ENCODE measurements at regions not wholly inside any gene's neighbourhood (a gene's known extent, or its start where the extent isn't known, plus 50 kb on each side); places are given as distances from the start of the nearest gene placed in this dataset.
"Not testable (repeated sequence)": the region's sequence is repeated elsewhere in the genome, so short reads cannot be mapped to it uniquely, and the experiment has no call there.

DNA sequence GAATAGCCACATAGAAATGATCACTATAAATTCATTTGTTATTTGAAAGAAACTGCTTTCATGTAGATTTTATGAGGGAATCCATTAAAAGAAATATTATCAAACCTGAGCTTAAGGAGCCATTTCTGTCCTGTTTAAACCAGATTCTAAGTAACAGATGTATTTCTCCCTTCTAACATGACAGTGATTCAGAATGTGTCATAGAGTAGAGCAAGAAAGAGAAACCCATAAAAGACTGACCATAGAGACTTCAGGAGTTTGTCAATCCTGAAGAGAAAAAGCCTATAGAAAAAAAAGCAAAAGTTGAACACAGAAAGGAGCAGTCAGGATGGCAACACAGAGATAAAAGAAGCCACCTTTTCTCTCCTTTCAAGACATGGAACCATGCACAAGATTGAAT lies 390.6 kb downstream of the PRIM2 start:
- H3K4me1 ChIP-seq; H3K27me3 ChIP-seq (ENCODE audit: low read depth); H3K4me3 ChIP-seq; DNase-seq; H3K9me3 ChIP-seq; intact Hi-C loops (cut with DNase I); ATAC-seq; H3K27ac ChIP-seq; H3K36me3 ChIP-seq: not testable (repeated sequence)

DNA sequence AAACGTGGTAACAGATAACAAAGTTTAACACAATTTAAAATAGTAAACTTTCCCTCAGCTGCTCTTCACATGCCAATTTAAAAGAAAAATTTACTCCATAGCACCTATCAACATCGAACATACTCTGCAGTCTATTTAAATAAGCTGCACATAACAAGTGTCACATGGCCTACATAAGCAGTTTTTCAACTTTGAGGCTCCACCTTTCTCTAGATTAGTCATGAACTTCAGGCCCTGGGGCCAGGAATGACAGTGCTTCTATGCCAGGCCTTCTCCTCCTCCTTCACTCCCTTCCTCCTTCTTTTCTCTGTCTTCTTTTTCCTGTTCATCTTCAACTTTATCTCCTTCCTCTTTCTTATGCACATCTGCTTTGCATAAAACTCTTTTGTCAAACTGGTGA lies 405.1 kb downstream of the PRIM2 start:
- H3K4me1 ChIP-seq; H3K27me3 ChIP-seq (ENCODE audit: low read depth); H3K27ac ChIP-seq; H3K4me3 ChIP-seq; DNase-seq; ATAC-seq; H3K9me3 ChIP-seq; intact Hi-C loops (cut with DNase I); H3K36me3 ChIP-seq: not testable (repeated sequence)

DNA sequence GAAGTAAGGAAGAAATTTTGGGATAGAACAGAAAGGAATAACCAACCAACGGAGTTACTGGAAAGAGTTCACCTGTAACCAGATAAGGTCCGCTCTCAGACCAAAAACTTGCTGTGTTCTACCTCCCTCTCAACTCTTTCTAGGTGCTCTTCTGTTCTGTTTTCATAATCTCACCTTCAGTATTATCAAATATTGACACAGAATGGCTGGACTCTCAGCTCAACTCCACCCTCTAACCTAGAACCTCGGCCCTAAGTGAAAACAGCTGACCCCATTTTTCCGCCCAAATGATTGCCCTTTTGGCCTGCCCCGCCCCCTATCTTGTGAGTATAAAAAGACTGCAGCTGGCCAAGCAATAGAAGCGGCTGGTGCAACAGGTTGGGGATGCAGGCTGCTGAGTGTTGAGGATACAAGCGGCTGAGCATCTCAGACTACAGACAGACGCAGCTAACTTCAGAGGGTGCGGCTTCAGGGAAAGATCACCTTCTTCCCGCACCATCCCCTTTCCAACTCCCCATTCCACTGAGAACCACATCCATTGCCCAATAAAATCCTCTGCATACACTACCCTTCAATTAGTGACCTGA lies 406.5 kb downstream of the PRIM2 start:
- H3K4me1 ChIP-seq; ATAC-seq; intact Hi-C loops (cut with DNase I); H3K36me3 ChIP-seq; H3K9me3 ChIP-seq; H3K27ac ChIP-seq; DNase-seq; H3K4me3 ChIP-seq; H3K27me3 ChIP-seq (ENCODE audit: low read depth): not testable (repeated sequence)

DNA sequence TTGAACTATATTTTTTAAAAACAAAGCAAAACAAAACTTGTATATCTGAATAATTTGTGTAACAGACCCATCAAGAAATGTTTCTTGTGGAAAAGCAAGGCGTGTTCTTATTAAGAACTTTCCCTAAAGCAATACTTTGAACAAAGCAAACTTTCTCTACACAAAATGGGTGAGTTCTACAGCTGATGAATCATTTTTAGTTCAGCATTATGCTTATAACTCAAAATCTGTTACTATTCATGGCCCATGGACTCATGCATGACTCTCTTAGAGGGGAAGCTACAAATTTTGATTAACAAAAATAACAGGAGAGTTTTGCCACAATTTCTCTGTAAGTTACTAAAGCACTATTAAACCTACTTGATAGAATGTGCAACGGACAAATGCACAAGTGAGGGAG lies 412.0 kb downstream of the PRIM2 start:
- H3K27me3 ChIP-seq (ENCODE audit: low read depth); H3K4me3 ChIP-seq; H3K4me1 ChIP-seq; intact Hi-C loops (cut with DNase I); ATAC-seq; H3K27ac ChIP-seq; H3K36me3 ChIP-seq; H3K9me3 ChIP-seq; DNase-seq: not testable (repeated sequence)

DNA sequence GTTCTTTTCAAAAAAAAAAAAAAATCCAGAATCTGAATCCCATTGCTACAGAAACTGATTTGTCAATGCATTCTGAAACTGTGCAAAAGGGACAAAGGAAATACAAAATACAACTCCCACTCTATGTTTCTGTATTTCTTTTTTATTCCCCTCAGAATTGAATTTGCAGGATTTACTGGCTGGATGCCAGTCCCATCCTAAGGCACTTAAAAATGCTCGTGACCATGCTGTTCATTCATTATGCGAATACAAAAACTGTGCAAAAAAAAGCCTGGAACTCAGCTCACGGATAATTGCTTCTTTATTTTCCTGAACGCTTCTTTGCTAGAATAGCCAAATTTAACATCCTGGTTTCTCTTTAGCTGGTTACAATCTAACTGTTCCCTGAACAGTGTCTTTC lies 413.3 kb downstream of the PRIM2 start:
- H3K36me3 ChIP-seq; intact Hi-C loops (cut with DNase I); H3K4me3 ChIP-seq; ATAC-seq; H3K27me3 ChIP-seq (ENCODE audit: low read depth); H3K27ac ChIP-seq; H3K9me3 ChIP-seq; DNase-seq; H3K4me1 ChIP-seq: not testable (repeated sequence)

DNA sequence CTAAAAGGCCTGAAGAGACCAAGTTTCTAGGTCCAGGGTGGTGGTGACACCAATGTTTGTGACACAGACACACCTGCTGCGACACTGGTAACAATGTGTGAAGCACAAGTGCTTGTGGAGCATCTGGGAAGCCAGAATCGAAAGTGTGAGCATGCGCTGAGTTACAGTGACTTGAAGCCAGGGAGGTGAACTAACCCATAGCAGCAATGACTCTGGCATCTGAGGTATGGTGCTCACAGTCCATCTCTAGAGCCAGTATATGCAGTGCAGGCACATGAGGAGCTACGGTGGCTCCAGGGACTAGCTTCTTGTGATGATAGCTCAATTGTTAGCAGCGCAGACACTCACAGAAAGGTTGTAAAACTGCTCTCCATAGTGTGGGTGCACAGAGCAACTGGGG lies 430.3 kb downstream of the PRIM2 start:
- ATAC-seq; H3K27me3 ChIP-seq (ENCODE audit: low read depth); H3K4me3 ChIP-seq; H3K9me3 ChIP-seq; H3K27ac ChIP-seq; H3K4me1 ChIP-seq; intact Hi-C loops (cut with DNase I); DNase-seq; H3K36me3 ChIP-seq: not testable (repeated sequence)

DNA sequence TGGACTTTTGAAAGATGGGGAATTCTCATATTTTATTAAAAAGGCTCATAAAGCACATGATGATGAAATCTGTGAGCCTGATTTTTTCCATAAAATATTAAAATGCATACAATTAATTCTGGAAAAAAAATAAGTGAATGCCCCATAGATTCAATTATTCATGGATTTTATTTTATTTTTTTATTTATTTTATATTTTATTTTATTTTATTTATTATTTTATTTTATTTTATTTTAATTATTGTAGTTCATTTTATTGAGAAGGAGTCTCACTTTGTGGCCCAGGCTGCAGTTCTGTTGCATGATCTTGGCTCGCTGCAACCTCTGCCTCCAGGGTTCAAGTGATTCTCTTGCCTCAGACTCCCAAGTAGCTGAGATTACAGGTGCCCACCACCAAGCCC lies 442.4 kb downstream of the PRIM2 start:
- H3K36me3 ChIP-seq; H3K27me3 ChIP-seq (ENCODE audit: low read depth); H3K9me3 ChIP-seq; H3K4me3 ChIP-seq; H3K4me1 ChIP-seq; H3K27ac ChIP-seq; DNase-seq; ATAC-seq; intact Hi-C loops (cut with DNase I): not testable (repeated sequence)

DNA sequence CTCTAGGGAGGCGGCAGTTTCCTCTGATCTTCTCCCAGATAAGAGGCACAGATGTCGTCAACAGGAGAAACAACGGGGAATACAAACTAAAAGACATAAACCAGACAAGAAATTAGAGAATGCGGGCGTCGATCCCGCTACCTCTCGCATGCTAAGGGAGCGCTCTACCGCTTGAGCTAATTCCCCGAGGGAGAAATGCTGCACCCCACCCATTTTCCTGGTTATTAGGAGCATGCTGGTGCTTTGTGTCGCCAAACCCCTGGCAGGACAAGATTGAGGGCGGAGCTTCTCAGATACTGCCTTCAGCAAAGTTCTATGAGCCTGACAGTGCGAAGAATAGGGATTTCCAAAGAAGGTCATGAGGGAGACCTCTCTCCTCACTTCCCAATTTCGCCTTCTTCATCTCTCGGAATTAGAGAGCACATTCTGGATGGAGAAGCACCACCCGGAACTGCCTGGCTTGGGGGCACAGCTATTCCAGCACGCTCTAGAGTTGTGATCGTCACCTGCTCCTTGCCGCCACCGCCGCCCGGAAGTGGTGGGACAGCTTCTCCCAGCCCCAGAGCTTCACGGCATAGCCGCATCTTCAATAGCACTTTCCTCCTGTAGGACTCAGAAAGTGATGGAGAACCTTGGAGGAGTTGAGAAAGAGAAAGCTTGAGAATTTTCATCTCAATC lies 475.4 kb downstream of the PRIM2 start:
- H3K36me3 ChIP-seq; H3K27ac ChIP-seq; DNase-seq; H3K27me3 ChIP-seq (ENCODE audit: low read depth); H3K4me1 ChIP-seq; H3K4me3 ChIP-seq; intact Hi-C loops (cut with DNase I); H3K9me3 ChIP-seq; ATAC-seq: not testable (repeated sequence)

DNA sequence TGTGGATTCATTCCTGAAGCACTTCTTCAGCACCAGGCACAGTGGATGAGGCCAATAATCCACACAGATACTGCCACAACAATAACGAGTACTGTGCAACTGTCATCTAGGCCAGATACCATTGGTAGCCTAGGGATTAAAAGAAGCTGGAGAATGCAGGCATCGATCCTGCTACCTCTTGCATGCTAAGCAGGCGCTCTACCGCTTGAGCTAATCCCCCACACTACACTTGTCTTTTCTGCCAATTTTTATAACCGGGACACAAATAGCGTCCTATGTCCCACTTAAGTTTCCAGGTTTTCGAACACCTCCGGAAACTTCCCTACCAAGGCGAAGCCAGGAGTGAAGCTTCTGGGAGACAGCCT lies 475.9 kb downstream of the PRIM2 start:
- DNase-seq; H3K4me1 ChIP-seq; H3K9me3 ChIP-seq; ATAC-seq; intact Hi-C loops (cut with DNase I); H3K36me3 ChIP-seq; H3K27me3 ChIP-seq (ENCODE audit: low read depth); H3K4me3 ChIP-seq; H3K27ac ChIP-seq: not testable (repeated sequence)

DNA sequence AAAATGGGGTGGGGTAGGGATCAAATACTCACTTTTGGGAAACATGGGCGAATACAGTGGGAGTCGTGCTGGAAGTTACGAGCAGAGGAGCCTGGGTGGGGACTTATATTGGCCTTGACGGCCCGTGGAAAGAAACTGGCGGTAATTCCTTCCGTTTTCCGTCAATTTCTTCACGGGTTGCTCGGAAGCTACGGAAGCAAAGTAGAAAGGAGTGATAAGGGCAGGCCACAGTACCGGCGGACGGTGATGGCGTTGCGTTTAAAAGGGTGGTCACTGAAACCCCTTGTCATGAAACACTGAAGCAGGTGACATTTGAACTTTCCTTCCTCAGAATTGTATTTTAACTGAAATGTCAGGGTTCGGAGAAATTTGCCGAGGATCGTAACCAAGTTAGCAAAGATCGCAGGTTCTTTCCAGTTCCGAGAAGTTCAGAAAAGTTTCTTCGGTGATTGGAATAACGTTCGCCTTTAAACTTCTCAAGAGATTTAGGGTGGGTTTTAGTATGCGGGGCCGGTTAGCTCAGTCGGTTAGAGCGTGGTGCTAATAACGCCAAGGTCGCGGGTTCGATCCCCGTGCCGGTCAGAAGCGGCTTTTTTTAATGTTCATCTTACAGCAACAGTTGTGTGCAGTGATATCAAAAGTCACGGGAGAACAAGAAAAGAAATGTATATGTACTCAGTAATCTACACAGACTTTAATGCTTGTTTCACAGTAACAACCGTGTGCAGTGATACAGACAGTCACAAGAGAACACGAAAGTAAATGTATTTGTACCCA lies 482.5 kb downstream of the PRIM2 start:
- H3K27me3 ChIP-seq (ENCODE audit: low read depth); H3K27ac ChIP-seq; H3K36me3 ChIP-seq; ATAC-seq; H3K4me1 ChIP-seq; H3K4me3 ChIP-seq; DNase-seq; H3K9me3 ChIP-seq; intact Hi-C loops (cut with DNase I): not testable (repeated sequence)

DNA sequence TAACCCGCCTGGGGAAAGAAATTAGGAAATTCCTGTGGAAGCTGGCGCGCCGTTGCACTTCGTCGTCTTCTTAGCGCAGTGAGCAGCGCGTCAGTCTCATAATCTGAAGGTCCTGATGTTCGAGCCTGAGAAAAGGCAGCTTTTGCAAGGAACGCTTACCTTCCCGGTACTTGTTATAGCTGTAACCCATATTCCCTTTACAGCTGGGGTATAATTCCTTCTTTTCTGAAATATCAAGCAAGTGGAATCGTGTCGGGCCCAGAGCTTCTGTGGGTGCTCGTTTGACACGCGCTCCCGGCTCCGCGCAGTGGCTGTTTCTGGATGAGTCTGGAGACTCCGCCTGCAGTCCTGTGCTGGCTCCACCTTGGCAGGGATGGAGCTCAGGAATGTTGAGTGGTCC lies 491.2 kb downstream of the PRIM2 start:
- DNase-seq; H3K9me3 ChIP-seq; H3K27me3 ChIP-seq (ENCODE audit: low read depth); H3K4me1 ChIP-seq; ATAC-seq; H3K27ac ChIP-seq; H3K4me3 ChIP-seq; H3K36me3 ChIP-seq; intact Hi-C loops (cut with DNase I): not testable (repeated sequence)

DNA sequence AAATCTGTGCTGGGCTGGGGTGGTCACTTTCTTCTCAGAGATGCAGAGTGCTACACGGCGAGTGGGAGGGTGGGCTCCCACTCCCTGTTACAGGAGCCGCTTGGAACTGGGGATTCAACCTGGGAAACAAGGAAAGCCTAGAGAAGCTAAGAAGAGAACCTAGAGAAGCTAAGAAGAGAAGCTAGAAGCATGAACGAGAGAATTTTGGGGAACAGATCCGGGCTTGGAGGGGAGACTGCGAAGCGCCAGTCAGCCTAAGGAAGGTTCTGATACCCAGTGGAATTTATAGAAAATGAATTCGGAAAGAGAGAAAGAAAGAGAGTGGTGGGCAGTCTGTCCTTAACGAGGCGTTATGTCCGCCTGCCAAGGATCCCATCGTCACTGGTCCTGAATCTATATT lies 492.0 kb downstream of the PRIM2 start:
- ATAC-seq; H3K9me3 ChIP-seq; H3K36me3 ChIP-seq; DNase-seq; H3K4me1 ChIP-seq; H3K27me3 ChIP-seq (ENCODE audit: low read depth); intact Hi-C loops (cut with DNase I); H3K27ac ChIP-seq; H3K4me3 ChIP-seq: not testable (repeated sequence)

DNA sequence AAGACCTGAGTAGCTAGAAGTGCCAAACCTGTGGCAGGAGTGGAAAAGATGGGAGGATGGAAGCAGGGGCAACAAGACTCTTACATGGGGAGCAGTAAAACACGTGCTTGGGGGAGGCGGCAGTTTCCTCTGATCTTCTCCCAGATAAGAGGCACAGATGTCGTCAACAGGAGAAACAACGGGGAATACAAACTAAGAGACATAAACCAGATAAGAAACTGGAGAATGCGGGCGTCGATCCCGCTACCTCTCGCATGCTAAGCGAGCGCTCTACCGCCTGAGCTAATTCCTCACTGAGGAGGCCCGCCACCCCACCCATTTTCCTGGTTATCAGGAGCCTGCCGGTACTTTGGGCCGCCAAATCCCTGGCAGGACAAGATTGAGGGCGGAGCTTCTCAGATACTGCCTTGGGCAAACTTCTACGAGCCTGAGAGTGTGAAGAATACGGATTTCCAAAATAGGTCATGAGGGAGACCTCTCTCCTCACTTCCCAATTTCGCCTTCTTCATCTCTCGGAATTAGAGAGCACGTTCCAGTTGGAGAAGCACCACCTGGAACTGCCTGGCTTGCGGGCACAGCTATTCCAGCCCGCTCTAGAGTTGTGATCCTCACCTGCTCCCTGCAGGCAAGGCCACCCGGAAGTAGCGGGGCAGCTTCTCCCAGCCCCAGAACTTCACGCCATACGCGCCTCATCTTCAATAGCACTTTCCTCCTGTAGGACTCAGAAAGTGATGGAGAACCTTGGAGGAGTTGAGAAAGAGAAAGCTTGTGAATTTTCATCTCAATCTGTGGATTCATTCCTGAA lies 496.0 kb downstream of the PRIM2 start:
- intact Hi-C loops (cut with DNase I); H3K9me3 ChIP-seq; ATAC-seq; H3K36me3 ChIP-seq; DNase-seq; H3K27ac ChIP-seq; H3K4me3 ChIP-seq; H3K27me3 ChIP-seq (ENCODE audit: low read depth); H3K4me1 ChIP-seq: not testable (repeated sequence)

Data from lower lobe of right lung (tissue), 2 donors.